ENCODE measurements at regions not wholly inside any gene's neighbourhood (a gene's known extent, or its start where the extent isn't known, plus 50 kb on each side); places are given as distances from the start of the nearest gene placed in this dataset.

DNA sequence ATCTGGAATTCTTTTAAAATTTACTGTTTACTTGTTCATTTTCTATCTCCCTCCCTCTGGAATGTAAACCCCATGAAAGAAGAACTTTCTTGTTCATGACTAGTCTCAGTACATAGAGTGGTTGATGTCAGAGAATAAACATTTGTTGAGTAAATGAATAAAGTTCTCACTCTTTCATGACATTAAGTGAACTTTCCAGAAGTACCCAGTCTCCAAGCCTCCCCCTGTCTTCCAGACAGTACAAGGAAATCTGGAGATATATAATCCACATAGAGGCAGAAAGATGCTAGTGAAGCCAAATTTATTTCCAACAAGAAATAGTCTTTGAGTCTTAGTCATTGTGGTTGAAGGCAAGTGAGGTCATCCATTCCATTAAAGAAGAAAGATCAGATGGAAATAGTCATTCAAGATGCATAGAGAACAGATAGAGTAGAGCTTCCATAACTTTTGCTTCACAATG, 71.5 kb upstream of the GALNT15 start:
- Histone ChIP-seq H2AK9ac (replicated peaks; ENCODE audit: low read depth, low read length, poor library complexity) (no peak overlapping the region), H2BK20ac (ENCODE audit: low read depth, low read length) (peak overlapping the region; percentile 95), H3K9ac (ENCODE audit: low read depth, low read length) (peak overlapping the region; percentile 68), H3K23ac (ENCODE audit: low read depth, low read length) (peak overlapping the region; percentile 72), H3K4ac (ENCODE audit: low read depth, low read length) (peak overlapping the region; percentile 93), H3K56ac (ENCODE audit: extremely low read depth, insufficient read depth, low read length) (peak overlapping the region; percentile 99), H4K91ac (ENCODE audit: insufficient read depth, low read depth, low read length) (peak overlapping the region; percentile 99), H4K20me1 (ENCODE audit: insufficient read depth, low read length) (no peaks in the 10 kb centered on the region), H2BK5ac (ENCODE audit: low read depth, low read length, poor library complexity, severe bottlenecking) (peak overlapping the region; percentile 97), H3K4me2 (ENCODE audit: low read depth, low read length) (peak overlapping the region; percentile 48), H4K5ac (ENCODE audit: low read depth, low read length) (peak overlapping the region; percentile 90), H3K27me3 (ENCODE audit: control insufficient read depth, insufficient read depth, low read length) (no peaks in the 10 kb centered on the region), H2BK120ac (ENCODE audit: low read depth, low read length) (peak overlapping the region; percentile 99), H3K36me3 (ENCODE audit: control insufficient read depth, insufficient read depth, low read length) (no peaks in the 10 kb centered on the region), H3K9me1 (ENCODE audit: insufficient read depth, low read length) (peaks cover 6% of the 10 kb centered on the region; the same call in 1 of the 2 replicates), H3K9me3 (ENCODE audit: control insufficient read depth, insufficient read depth, low read length) (no peaks in the 10 kb centered on the region), H3K79me1 (ENCODE audit: low read depth in 1 of 2, low read length in 2 of 2) (no peaks in the 10 kb centered on the region; a peak in 1 of 4 replicates), H3K27ac (ENCODE audit: insufficient read depth, low read length) (peak overlapping the region; percentile 96), H3K18ac (ENCODE audit: low read depth, low read length) (peak overlapping the region; percentile 94), H3K4me3 (ENCODE audit: insufficient read depth, low read depth, low read length) (no peak overlapping the region), H2AK5ac (ENCODE audit: low read depth, low read length) (peak overlapping the region; percentile 93), H4K8ac (ENCODE audit: low read depth in 2 of 2, low read length in 2 of 2) (peak overlapping the region; percentile 98 to 99), H2AFZ (replicated peaks; ENCODE audit: low read length, poor library complexity) (no peak overlapping the region), H3K14ac (replicated peaks; ENCODE audit: low read depth, low read length) (peak overlapping the region; percentile 85), H3K4me1 (ENCODE audit: control insufficient read depth, insufficient read depth, low read length) (peaks cover 14% of the 10 kb centered on the region), H2BK15ac (ENCODE audit: low read depth, low read length) (peak overlapping the region; percentile 99; the same call in 2 of the 3 replicates)
- intact Hi-C loops (cut with micrococcal nuclease), result loop anchor here (1.0 to 5.0 kb wide), 8 partner anchors 21 to 144 kb away; partner anchors contain the start of gene GALNT15
- TSS peak; percentile 82 for BruUV-seq (replicated peaks)
- in situ Hi-C loops (cut with MboI; ENCODE audit: low sequenced_read_pairs), result no loop called here
- dilution Hi-C loops (cut with HindIII; ENCODE audit: low sequenced_read_pairs, unreplicated experiment), result no loop called here
- ATAC-seq (ENCODE audit: low read depth) (peak; percentile 86), DNase-seq (peak; percentile 95)
- TF ChIP-seq CEBPB (IDR thresholded peaks at IDR 0.05; ENCODE audit: low read depth, low read length) (no peak), NFE2L2 (IDR thresholded peaks at IDR 0.05; ENCODE audit: low read depth, low read length) (peak; percentile 48), MXI1 (IDR thresholded peaks at IDR 0.05; ENCODE audit: borderline replicate concordance, low read depth, low read length) (no peak), BHLHE40 (IDR thresholded peaks at IDR 0.05; ENCODE audit: low read depth, low read length) (no peak), RAD21 (IDR thresholded peaks at IDR 0.05; ENCODE audit: low read length) (peak; percentile 38; the same call in 1 of the 2 replicates), RFX5 (IDR thresholded peaks at IDR 0.05; ENCODE audit: low read depth, low read length) (no peak), FOS (IDR thresholded peaks at IDR 0.05; ENCODE audit: low read depth, low read length) (peak; percentile 39; the same call in 1 of the 2 replicates), MAFK (IDR thresholded peaks at IDR 0.05; ENCODE audit: low read depth, low read length) (no peak), MAZ (IDR thresholded peaks at IDR 0.05; ENCODE audit: borderline replicate concordance, low read depth, low read length) (peak; percentile 86), POLR2A (IDR thresholded peaks at IDR 0.05; ENCODE audit: low read depth, low read length) (no peak; the same call in 1 of the 2 replicates), SMC3 (IDR thresholded peaks at IDR 0.05; ENCODE audit: low read depth, low read length) (peak; percentile 21; the same call in 1 of the 2 replicates), RCOR1 (IDR thresholded peaks at IDR 0.05; ENCODE audit: insufficient replicate concordance, low read length) (no peak), CHD1 (IDR thresholded peaks at IDR 0.05; ENCODE audit: low read depth, low read length) (no peak)
- TF ChIP-seq, protein P1, sequence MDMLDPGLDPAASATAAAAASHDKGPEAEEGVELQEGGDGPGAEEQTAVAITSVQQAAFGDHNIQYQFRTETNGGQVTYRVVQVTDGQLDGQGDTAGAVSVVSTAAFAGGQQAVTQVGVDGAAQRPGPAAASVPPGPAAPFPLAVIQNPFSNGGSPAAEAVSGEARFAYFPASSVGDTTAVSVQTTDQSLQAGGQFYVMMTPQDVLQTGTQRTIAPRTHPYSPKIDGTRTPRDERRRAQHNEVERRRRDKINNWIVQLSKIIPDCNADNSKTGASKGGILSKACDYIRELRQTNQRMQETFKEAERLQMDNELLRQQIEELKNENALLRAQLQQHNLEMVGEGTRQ (IDR thresholded peaks at IDR 0.05; ENCODE audit: low read depth, low read length), result no peak
- TF ChIP-seq, protein P2, sequence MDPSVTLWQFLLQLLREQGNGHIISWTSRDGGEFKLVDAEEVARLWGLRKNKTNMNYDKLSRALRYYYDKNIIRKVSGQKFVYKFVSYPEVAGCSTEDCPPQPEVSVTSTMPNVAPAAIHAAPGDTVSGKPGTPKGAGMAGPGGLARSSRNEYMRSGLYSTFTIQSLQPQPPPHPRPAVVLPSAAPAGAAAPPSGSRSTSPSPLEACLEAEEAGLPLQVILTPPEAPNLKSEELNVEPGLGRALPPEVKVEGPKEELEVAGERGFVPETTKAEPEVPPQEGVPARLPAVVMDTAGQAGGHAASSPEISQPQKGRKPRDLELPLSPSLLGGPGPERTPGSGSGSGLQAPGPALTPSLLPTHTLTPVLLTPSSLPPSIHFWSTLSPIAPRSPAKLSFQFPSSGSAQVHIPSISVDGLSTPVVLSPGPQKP (IDR thresholded peaks at IDR 0.05; ENCODE audit: borderline replicate concordance, low read depth, low read length), result no peak
- TF ChIP-seq, protein P3, sequence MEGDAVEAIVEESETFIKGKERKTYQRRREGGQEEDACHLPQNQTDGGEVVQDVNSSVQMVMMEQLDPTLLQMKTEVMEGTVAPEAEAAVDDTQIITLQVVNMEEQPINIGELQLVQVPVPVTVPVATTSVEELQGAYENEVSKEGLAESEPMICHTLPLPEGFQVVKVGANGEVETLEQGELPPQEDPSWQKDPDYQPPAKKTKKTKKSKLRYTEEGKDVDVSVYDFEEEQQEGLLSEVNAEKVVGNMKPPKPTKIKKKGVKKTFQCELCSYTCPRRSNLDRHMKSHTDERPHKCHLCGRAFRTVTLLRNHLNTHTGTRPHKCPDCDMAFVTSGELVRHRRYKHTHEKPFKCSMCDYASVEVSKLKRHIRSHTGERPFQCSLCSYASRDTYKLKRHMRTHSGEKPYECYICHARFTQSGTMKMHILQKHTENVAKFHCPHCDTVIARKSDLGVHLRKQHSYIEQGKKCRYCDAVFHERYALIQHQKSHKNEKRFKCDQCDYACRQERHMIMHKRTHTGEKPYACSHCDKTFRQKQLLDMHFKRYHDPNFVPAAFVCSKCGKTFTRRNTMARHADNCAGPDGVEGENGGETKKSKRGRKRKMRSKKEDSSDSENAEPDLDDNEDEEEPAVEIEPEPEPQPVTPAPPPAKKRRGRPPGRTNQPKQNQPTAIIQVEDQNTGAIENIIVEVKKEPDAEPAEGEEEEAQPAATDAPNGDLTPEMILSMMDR (conservative IDR thresholded peaks at IDR 0.05; ENCODE audit: low read depth, low read length), result peak; percentile 30
- ChIA-PET CTCF (interaction anchor here (0.9 to 1.8 kb wide), 2 partner anchors 75 to 268 kb away, joined by 3 to 6 read pairs; no protein-coding TSS in a partner anchor), POLR2A (ENCODE audit: unreplicated experiment) (interaction anchor here (0.6 to 1.8 kb wide), 4 partner anchors 13 to 150 kb away, joined by 3 to 7 read pairs (median 4); no protein-coding TSS in a partner anchor)

Data from IMR-90 (cell line).